ENCODE measurements at regions not wholly inside any gene's neighbourhood (a gene's known extent, or its start where the extent isn't known, plus 50 kb on each side); places are given as distances from the start of the nearest gene placed in this dataset.

DNA sequence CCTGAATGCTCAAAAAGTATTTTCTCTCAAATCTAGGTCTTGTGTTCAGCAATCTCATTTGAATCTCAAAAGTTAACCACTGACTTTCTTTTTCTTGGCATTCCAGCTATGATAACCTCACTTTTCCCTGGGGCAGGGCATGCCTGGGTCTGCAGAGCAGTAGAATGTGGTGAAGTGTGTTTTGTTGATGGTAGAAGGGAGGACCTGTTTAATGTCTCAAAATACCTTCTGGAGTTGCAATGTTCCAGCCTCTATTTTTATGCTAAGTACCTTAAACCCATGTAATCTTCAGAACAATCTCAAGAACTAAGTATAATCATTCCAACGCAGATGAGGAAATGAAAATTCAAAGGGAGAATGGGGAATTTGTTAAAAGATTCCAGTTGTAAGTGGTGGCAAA, 82.1 kb upstream of the FUT8 start:
- H3K4me1 Mint-ChIP-seq (ENCODE audit: low read depth) = peaks cover 33% of the 10 kb centered on the region
- no peaks in the 10 kb centered on the region for H3K9me3 Mint-ChIP-seq
- no peak overlapping the region for H3K4me3 Mint-ChIP-seq
- H3K27ac Mint-ChIP-seq = no peak overlapping the region
- no peaks in the 10 kb centered on the region for H3K36me3 Mint-ChIP-seq (ENCODE audit: low read depth)
- no peak for DNase-seq (ENCODE audit: low spot score)
- no peaks in the 10 kb centered on the region for H3K27me3 Mint-ChIP-seq (ENCODE audit: low read depth)

DNA sequence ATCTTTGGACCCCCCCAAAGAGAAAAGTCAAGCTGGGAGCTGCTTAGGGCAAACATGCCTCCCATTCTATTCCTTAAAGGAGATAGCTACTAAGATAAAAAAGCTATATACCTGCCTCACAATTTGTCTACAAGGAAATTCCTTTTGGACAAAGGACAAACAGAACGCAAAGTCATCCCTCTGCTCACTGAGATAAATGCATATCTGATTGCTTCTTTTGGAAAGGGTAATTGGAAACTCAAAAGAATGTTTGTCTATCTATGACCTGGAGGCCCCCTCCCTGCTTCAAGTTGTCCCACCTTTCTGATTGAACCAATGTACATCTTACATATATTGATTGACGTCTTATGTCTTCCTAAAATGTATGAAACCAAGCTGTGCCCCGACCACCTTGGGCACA, 80.9 kb upstream of the FUT8 start:
- Mint-ChIP-seq H3K27ac (no peak overlapping the region), H3K4me1 (ENCODE audit: low read depth) (peaks cover 43% of the 10 kb centered on the region), H3K27me3 (ENCODE audit: low read depth) (no peaks in the 10 kb centered on the region), H3K9me3 (no peaks in the 10 kb centered on the region), H3K4me3 (peak overlapping the region; percentile 17), H3K36me3 (ENCODE audit: low read depth) (no peaks in the 10 kb centered on the region)
- DNase-seq (ENCODE audit: low spot score) = no peak

DNA sequence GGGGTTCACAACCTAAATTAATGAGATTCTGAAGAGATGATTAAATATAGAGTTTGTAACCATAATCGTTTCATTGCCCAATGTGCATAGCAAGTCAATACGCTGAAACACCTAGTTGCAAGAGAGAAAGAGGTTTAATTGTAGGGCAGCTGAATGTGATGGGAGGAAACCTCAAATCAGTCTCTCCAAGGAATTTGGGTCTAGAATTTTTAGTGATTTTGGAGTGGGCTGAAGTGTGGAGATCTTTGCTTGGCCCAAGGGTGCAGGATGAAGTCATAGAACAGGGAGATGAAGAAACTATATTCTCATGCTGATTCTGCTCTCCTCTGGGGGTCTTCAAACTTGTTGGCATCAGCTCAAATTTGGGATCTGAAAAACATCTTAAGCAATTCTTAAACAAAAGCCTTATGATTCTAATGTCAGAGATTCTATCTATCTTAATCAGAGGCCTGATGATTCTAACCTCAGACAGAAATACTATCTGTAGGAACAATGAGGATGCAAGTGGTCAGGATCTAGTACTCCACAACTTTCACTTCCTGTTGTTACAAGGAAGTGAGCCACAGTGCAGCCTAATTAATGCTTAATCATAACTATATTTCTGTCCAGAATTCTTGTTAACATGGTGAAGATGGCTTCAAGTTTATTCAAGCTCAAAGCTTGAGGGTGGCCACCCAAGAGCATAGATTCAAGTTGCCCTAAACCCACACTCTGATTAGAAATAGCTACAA, 80.2 kb upstream of the FUT8 start:
- Mint-ChIP-seq H3K4me3 (peak overlapping the region; percentile 17), H3K9me3 (no peaks in the 10 kb centered on the region), H3K36me3 (ENCODE audit: low read depth) (no peaks in the 10 kb centered on the region), H3K27me3 (ENCODE audit: low read depth) (no peaks in the 10 kb centered on the region), H3K27ac (no peak overlapping the region), H3K4me1 (ENCODE audit: low read depth) (peaks cover 44% of the 10 kb centered on the region)
- DNase-seq (ENCODE audit: low spot score) = no peak

DNA sequence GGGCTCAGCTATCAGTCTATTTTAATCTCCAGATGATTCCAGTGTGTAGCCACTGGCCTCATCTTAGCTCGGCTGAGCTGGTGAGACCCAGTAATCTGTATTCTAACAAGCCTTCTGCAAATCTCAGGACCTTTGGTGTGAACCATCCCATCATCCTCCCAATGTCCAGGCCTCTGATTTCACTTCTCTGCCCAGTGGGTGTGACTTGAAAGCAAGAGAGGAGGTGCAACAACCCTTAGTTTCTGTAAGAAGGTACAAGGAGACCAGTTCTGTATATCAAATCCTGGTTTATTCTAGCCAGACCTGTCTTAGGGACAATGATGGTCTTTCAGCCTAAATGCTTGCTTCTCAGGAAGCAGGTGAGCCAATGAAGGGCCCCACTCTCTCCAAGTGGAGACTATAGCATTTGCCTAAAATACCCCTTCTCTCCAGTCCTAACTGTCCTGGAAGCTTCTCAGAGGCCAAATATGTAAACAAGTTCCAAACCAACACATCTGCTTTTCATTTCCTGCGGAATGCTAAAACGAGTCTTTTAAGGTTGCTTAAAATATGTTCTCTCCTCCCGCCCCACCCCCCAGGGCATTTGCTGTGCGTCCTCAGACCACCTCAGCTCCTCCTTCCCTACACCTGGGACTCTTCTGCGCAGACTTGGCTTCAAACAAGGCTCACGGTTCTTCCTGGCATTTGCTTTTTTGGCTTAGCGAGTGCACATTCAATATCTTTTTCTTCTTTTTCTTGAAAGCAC, 78.4 kb upstream of the FUT8 start:
- peak overlapping the region; percentile 17 for H3K27ac Mint-ChIP-seq
- H3K36me3 Mint-ChIP-seq (ENCODE audit: low read depth) = no peaks in the 10 kb centered on the region
- no peak for DNase-seq (ENCODE audit: low spot score)
- no peak overlapping the region for H3K4me3 Mint-ChIP-seq
- H3K4me1 Mint-ChIP-seq (ENCODE audit: low read depth) = peaks cover 53% of the 10 kb centered on the region
- no peaks in the 10 kb centered on the region for H3K27me3 Mint-ChIP-seq (ENCODE audit: low read depth)
- no peaks in the 10 kb centered on the region for H3K9me3 Mint-ChIP-seq

DNA sequence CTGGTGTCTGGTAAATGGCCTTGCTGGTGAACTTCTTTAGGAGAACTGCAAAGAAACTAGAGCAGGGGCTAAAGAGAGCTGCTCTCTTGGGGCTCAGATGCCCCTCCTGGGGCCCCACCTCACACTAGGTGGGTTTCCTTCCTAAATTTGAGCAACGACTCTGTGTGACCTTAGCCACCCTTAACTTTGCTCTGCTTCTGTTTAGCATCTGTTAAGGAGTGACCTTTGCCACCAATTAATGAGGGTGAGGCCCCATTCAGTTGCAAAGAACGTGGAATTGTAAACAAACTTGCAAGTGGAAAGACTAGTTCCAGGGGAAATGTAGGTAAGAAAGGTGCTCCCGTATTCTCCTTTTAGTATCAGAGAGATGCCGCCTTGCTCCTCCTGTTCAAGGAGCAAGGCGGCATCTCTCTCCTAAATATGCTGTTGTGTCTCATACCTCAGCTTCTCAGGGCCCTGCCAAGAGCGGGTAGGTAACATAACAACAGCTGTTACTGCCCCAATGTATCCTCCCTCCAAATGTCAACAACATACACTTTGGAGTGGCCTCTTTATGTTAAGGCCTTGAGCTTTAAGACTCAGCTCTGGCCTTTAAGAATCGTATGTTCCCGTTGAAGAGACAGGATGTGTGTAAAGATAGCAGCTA, 77.6 kb upstream of the FUT8 start:
- H3K4me1 Mint-ChIP-seq (ENCODE audit: low read depth) = peaks cover 55% of the 10 kb centered on the region

DNA sequence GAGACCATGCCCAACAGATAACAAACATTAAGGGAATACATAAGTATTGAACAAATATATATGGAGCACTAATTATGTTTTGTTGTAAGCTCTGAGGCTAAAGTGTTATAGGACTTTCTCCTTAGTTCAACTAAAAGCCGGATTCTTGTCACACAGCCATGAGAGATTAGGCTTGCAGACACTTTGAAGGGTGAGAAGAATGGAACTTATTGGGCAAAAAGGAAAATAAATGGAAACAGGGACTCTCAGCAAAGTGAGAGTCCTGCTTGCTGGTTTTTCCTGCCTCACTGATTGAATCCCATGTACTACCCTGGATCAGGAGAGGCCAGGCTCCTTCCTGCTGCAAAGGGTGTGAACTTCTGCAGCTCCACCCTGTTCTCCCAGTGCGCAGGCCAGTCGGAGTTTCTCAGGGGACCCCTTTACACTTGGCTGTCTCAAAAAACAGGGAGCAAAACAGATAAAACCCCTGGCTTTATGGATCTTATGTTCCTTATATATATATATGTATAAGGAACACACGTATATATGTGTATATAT, 77.1 kb upstream of the FUT8 start:
- Mint-ChIP-seq H3K9me3 (no peaks in the 10 kb centered on the region), H3K4me1 (ENCODE audit: low read depth) (peaks cover 52% of the 10 kb centered on the region), H3K36me3 (ENCODE audit: low read depth) (peaks cover 3% of the 10 kb centered on the region), H3K27ac (peak overlapping the region; percentile 56), H3K4me3 (peak overlapping the region; percentile 27), H3K27me3 (ENCODE audit: low read depth) (no peaks in the 10 kb centered on the region)
- no peak for DNase-seq (ENCODE audit: low spot score)

More for the DNA sequence above, 77.6 kb upstream of the FUT8 start:
- H3K9me3 Mint-ChIP-seq = no peaks in the 10 kb centered on the region
- DNase-seq (ENCODE audit: low spot score) = no peak
- peak overlapping the region; percentile 27 for H3K4me3 Mint-ChIP-seq
- no peaks in the 10 kb centered on the region for H3K27me3 Mint-ChIP-seq (ENCODE audit: low read depth)
- H3K27ac Mint-ChIP-seq = peak overlapping the region; percentile 56
- peaks cover under 1% of the 10 kb centered on the region for H3K36me3 Mint-ChIP-seq (ENCODE audit: low read depth)

DNA sequence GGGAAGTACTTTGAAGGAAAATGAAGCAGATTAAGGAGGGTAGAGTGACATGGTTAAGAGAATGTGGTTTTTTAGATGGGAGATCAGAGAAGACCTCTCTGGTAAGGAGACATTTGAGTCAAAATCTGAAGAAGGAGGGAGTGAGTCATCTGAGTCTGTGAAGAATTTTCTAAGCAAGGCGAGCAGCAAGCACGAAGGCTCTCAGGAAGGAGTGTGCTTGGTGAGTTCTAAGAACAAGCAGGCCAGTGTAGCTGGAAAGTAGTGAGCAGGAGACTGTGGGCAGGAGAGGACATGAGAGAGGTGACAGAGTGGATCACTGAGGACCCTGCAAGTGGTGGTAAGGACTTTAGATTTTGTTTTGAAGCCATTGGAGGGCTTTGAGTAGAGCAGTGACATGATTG, 76.3 kb upstream of the FUT8 start:
- no peaks in the 10 kb centered on the region for H3K27me3 Mint-ChIP-seq (ENCODE audit: low read depth)
- DNase-seq (ENCODE audit: low spot score) = peak; percentile 74
- H3K36me3 Mint-ChIP-seq (ENCODE audit: low read depth) = peaks cover 5% of the 10 kb centered on the region
- peak overlapping the region; percentile 84 for H3K4me3 Mint-ChIP-seq
- no peaks in the 10 kb centered on the region for H3K9me3 Mint-ChIP-seq
- H3K4me1 Mint-ChIP-seq (ENCODE audit: low read depth) = peaks cover 53% of the 10 kb centered on the region
- H3K27ac Mint-ChIP-seq = peak overlapping the region; percentile 92

DNA sequence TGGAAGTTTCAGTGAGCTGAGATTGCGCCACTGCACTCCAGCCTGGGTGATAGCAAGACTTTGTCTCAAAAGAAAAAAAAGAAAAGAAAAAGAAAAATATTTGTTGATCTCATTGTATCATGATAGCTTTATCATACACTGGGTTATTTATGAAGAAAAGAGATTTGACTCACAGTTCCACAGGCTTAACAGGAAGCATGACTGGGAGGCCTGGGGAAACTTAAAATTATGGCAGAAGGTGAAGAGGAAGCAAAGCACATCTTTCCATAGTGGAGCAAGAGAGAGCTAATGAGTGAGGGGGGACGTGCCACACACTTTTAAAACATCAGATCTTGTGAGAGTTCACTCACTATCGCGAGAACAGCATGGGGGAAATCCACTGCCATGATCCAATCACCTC, 72.7 kb upstream of the FUT8 start:
- no peaks in the 10 kb centered on the region for H3K27me3 Mint-ChIP-seq (ENCODE audit: low read depth)
- peaks cover 14% of the 10 kb centered on the region for H3K36me3 Mint-ChIP-seq (ENCODE audit: low read depth)
- no peaks in the 10 kb centered on the region for H3K9me3 Mint-ChIP-seq
- H3K4me3 Mint-ChIP-seq = peak overlapping the region; percentile 37
- no peak for DNase-seq (ENCODE audit: low spot score)
- H3K27ac Mint-ChIP-seq = peak overlapping the region; percentile 16
- peaks cover 44% of the 10 kb centered on the region for H3K4me1 Mint-ChIP-seq (ENCODE audit: low read depth)

DNA sequence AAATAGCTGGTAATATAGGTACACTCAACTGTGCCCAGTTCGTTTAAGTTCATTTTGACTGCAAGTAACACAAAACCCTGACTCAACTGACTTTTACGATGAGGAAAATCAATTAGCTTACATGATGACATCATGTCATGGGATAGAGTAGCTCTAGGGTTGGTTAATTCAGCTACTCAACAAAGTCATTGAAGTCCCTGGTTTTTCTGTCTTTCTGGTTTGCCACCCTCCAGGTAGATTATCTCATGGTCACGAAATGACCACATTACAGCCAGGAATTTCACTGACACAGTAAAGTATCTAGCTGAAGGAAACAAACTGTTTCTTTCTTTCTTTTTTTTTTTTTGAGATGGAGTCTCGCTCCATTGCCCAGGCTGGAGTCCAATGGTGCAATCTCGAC, 68.5 kb upstream of the FUT8 start:
- Mint-ChIP-seq H3K4me1 (ENCODE audit: low read depth) (peaks cover 46% of the 10 kb centered on the region), H3K9me3 (no peaks in the 10 kb centered on the region), H3K4me3 (no peak overlapping the region), H3K27ac (no peak overlapping the region), H3K27me3 (ENCODE audit: low read depth) (no peaks in the 10 kb centered on the region), H3K36me3 (ENCODE audit: low read depth) (peaks cover 26% of the 10 kb centered on the region)
- no peak for DNase-seq (ENCODE audit: low spot score)

DNA sequence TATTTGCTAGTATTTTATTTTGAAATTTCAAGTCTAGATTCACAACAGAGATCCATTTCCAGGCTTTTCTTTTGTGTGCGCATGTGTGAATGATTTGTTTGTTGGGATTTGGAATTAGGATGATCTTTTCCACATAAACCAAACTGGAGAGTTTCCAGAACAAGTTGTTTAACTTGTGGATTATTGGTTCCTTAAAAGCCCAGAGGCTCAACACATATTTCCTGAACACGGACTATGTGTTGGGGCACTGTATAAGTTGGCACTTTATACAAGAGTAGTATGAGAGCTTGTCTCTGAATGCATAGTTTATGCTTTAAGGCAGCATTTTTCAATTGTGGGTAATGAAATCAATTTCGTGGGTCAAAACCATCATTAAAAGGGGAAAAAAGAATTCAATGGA, 67.3 kb upstream of the FUT8 start:
- no peak overlapping the region for H3K27ac Mint-ChIP-seq
- H3K4me1 Mint-ChIP-seq (ENCODE audit: low read depth) = peaks cover 44% of the 10 kb centered on the region
- H3K4me3 Mint-ChIP-seq = no peak overlapping the region
- no peaks in the 10 kb centered on the region for H3K9me3 Mint-ChIP-seq
- peaks cover 28% of the 10 kb centered on the region for H3K36me3 Mint-ChIP-seq (ENCODE audit: low read depth)
- DNase-seq (ENCODE audit: low spot score) = no peak
- H3K27me3 Mint-ChIP-seq (ENCODE audit: low read depth) = no peaks in the 10 kb centered on the region

DNA sequence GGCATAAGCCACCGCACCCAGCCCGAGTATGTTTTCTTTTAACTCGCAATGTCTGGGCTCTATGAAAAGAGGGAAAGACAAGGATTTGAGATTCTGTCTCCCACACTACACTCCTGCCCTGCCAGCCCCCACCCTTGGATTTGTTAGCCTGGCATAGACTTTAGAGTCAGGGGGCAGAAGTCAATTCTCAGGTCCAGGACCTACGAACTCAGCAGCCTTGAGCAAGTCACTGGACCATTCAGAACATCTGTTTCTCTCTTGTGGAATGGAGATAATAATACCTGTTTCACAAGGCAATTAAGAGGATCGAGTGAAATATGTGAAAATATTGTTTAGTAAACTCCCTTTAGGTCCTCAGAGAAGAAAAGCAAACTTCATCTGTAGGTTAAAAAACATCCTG, 66.1 kb upstream of the FUT8 start:
- DNase-seq (ENCODE audit: low spot score) = no peak
- peaks cover 25% of the 10 kb centered on the region for H3K36me3 Mint-ChIP-seq (ENCODE audit: low read depth)
- H3K27ac Mint-ChIP-seq = peak overlapping the region; percentile 68
- peaks cover 41% of the 10 kb centered on the region for H3K4me1 Mint-ChIP-seq (ENCODE audit: low read depth)
- H3K4me3 Mint-ChIP-seq = peak overlapping the region; percentile 37
- no peaks in the 10 kb centered on the region for H3K9me3 Mint-ChIP-seq
- no peaks in the 10 kb centered on the region for H3K27me3 Mint-ChIP-seq (ENCODE audit: low read depth)

DNA sequence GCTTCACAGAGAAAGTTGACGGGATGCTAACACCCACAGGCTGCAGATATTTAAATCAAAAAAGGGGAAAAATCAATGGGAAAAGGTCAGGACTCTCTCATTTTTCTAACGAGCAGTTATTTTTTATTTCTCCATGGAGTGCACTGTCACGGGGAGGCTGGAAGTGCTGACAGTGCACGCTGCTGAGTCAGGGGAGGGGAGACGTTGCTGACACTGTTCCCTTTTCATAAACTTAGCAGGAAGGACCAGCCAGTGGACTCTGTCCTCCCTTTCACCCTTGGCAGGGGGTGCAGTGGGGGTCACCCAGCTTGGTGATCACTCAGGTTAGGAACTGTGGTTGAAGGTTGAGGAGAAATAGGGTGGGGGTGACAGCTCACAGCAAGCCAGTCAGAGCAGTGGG, 65.6 kb upstream of the FUT8 start:
- no peak for DNase-seq (ENCODE audit: low spot score)
- Mint-ChIP-seq H3K4me3 (peak overlapping the region; percentile 37), H3K36me3 (ENCODE audit: low read depth) (peaks cover 26% of the 10 kb centered on the region), H3K27me3 (ENCODE audit: low read depth) (no peaks in the 10 kb centered on the region), H3K9me3 (no peaks in the 10 kb centered on the region), H3K4me1 (ENCODE audit: low read depth) (peaks cover 42% of the 10 kb centered on the region), H3K27ac (peak overlapping the region; percentile 68)

DNA sequence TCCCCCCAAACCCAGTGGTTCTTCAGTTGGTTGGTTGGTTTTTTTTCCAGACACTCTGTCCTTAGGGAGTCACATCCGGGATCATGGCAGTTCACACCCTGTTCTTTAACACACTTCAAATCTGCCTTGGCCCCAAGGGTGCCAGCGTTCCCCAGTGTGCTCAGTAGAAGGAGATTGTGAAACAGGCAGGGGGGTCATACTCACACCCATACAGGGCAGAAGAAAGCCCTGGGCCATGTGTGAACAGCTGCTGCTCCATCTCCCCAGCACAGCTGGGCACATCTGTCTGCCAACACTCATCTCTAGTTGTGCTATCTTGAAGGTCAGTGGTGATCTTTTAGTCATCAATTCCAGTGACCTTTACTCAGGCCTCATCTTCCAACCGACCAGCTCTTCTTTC, 64.4 kb upstream of the FUT8 start:
- Mint-ChIP-seq H3K4me3 (no peak overlapping the region), H3K27ac (peak overlapping the region; percentile 15), H3K36me3 (ENCODE audit: low read depth) (peaks cover 26% of the 10 kb centered on the region), H3K27me3 (ENCODE audit: low read depth) (no peaks in the 10 kb centered on the region), H3K9me3 (no peaks in the 10 kb centered on the region), H3K4me1 (ENCODE audit: low read depth) (peaks cover 39% of the 10 kb centered on the region)
- DNase-seq (ENCODE audit: low spot score) = no peak

DNA sequence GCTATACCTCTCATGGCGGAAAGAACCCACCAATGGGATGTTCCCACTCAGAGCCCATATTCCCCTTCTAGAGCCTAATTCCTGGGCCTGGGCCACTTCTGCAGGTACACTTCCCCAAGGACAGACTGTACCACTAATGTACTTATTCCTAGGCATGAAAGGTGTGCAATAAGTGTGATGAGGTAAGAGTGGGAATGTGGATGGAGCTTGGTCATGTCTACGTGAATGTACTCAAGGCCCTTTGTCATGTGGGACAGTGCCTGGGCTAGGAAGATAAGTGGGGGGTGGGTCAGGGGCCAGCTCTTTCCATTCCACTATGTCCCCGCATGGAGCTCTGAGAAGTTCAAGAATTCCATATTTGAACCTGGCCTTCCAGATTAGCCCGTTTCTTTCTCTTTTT, 63.4 kb upstream of the FUT8 start:
- Mint-ChIP-seq H3K27me3 (ENCODE audit: low read depth) (no peaks in the 10 kb centered on the region), H3K27ac (no peak overlapping the region), H3K4me3 (no peak overlapping the region), H3K36me3 (ENCODE audit: low read depth) (peaks cover 26% of the 10 kb centered on the region), H3K4me1 (ENCODE audit: low read depth) (peaks cover 48% of the 10 kb centered on the region), H3K9me3 (no peaks in the 10 kb centered on the region)
- DNase-seq (ENCODE audit: low spot score) = no peak

Data from T-helper 2 cell treated with Interferon-gamma antibody and Interleukin-4, amounts not matched to agents 5 μg/mL and 100 μg/mL, for 36 hours (primary cell).